Esophagus muscularis mucosa (tissue), 3 donors: ENCODE measurements at regions not wholly inside any gene's neighbourhood (a gene's known extent, or its start where the extent isn't known, plus 50 kb on each side); places are given as distances from the start of the nearest gene placed in this dataset.

Experiments
- POLR2A ChIP-seq: fragments of 450-650 bp; IDR thresholded peaks from one replicate; pipeline ENCODE4 v1.6.1; 2017; ENCODE audit warnings: antibody characterized with exemption, moderate library complexity, mild to moderate bottlenecking, low read depth
- TF ChIP-seq, protein P1 (sequence below), 3 experiments: fragments of 200-600 bp in 2 of 3; fragments of 450-650 bp in 1 of 3; sonication (generic) in 2 of 3; IDR thresholded peaks; one replicate each; pipeline ENCODE4 v1.5.1; 2017 to 2019; ENCODE audit warnings: antibody characterized with exemption in 3 of 3, mild to moderate bottlenecking in 2 of 3, moderate library complexity in 1 of 3

GRCh38 chr7:153392726-153393125, 633.2 kb downstream of the ACTR3B start:
- no peak for TF ChIP-seq POLR2A
- TF ChIP-seq, protein P1, sequence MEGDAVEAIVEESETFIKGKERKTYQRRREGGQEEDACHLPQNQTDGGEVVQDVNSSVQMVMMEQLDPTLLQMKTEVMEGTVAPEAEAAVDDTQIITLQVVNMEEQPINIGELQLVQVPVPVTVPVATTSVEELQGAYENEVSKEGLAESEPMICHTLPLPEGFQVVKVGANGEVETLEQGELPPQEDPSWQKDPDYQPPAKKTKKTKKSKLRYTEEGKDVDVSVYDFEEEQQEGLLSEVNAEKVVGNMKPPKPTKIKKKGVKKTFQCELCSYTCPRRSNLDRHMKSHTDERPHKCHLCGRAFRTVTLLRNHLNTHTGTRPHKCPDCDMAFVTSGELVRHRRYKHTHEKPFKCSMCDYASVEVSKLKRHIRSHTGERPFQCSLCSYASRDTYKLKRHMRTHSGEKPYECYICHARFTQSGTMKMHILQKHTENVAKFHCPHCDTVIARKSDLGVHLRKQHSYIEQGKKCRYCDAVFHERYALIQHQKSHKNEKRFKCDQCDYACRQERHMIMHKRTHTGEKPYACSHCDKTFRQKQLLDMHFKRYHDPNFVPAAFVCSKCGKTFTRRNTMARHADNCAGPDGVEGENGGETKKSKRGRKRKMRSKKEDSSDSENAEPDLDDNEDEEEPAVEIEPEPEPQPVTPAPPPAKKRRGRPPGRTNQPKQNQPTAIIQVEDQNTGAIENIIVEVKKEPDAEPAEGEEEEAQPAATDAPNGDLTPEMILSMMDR (IDR thresholded peaks at IDR 0.05) = no peak
